ENCODE measurements at regions not wholly inside any gene's neighbourhood (a gene's known extent, or its start where the extent isn't known, plus 50 kb on each side); places are given as distances from the start of the nearest gene placed in this dataset.

DNA sequence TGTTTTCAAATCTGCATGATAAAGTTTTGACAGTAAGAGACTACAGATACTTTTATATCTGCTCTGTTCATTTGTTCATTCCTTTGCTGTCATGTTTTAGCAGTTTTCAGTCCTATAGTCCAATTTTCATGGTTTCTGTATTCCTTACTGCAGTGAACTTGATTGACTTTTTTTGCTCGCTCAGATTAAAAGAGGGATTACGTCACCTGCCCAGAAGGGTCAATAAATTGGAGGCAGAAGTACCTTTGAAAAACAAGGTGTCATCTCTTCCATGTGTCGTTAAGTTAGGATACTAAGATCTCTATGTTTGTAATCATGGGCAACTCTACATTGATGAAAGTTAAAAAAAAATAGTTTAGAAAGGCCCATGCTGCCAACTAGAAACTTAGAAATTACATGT is 250.1 kb upstream of the SMIM31 start:
- DNase-seq (ENCODE audit: low read depth) = no peak

DNA sequence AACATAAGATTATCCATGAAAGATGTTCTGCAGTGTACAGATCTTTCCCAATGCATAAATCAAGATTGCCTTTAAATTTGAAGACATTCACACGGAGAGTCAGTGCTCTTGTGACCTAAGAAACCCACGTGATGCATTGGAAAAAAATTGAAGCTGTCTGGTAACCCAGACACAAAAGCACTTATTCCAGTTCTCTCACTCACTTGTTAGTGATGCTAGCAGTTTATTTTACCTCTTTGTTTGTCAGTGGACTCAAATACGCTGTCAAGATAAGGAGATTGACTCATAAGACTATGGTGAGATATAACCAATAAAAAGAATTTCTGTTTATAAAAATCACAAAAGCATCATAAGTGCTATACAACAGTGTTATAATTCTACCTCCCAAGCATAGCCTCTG is 245.8 kb upstream of the SMIM31 start:
- no peak for DNase-seq (ENCODE audit: low read depth)

DNA sequence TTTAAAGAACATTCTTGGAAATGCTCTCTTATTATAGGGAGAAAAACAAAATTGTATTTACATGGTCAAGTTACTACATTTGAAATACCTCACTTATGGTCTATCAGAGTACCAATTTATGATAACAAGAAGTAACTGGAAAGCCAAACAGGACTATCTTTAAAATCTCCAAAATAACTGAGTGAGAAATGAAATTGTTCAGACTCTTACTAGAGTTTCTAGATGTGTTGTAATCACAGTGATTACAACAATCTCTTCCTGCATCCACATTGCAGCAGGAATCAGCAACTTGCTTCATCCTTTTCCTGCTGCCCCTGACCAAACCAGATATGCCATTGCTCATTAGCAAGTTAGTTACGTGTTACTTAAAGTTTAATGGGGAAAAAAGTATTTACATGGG is 245.2 kb upstream of the SMIM31 start:
- DNase-seq (ENCODE audit: low read depth) = no peak

DNA sequence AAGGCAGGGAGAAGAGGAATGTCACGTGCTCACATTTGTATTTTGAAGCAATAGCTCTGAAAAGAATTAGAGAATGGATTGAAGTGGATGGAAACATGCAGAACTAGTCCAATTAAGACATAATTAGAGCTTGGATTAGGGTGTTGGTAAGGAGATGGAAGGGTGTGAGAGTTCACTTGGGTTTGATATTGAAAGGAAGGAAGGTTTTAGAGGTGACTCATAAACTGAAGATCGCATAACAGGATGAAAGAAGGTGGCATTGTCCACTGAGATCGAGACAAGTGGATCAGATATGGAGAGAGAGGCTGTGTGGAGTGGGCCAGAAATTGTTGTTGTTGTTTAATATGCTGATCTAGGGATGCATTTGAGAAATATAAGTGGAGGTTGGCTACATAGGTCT is 244.0 kb upstream of the SMIM31 start:
- no peak for DNase-seq (ENCODE audit: low read depth)

DNA sequence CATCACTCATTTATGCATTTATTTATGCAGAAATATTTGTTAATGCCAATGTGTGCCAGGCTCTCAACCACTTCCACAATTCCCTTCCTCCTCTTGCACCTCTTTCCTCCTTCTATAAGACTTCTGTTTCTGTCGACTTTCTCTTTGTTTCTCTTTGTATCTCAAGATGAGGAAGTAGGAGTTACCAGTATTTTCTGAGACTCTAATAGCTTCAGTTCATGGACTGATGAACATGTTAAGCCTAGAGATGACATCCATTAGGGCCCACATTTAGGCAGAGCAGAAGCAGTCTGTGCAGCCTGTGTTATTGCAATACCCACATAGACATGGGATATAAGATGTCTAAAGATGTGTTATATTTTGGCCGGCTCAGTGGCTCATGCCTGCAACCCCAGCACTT is 241.8 kb upstream of the SMIM31 start:
- DNase-seq (ENCODE audit: low read depth) = no peak

DNA sequence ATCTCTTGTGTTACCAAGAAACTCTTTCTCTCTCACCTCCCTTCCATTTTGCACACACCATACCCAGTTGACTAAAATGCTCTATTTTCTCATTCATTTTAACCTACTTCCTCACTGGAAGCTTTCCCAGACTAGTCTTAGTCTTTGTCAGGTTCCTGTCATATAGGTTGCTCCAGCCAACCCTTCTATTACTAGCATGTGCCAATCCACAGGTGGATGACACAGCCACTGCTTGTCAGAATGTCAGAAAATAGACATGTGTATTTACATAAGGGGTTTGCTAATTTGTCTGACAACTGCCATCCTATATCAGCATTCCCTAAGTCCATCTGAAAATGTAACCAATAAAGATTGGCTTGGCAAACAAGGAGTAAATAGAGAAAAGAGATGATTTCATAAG is 239.2 kb upstream of the SMIM31 start:
- no peak for DNase-seq (ENCODE audit: low read depth)

DNA sequence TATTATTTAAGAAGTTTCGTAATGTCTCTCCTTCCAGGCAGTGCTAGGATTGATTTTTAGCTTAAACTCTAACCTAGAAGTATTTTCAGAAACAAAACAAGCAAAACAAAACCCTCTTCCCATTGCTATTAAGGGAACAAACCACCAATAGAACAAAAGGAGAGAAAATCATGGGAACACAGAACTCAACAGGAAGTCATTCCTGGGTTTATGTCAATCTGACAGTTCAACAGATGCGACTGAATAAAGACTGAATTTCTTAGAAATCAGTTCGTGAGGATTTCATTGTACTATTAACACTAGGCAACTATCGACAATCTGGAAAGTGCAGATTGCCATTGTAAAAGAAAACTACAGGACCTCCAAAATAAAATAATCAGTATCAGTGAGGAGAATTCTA is 229.1 kb upstream of the SMIM31 start:
- DNase-seq (ENCODE audit: low read depth) = no peak

DNA sequence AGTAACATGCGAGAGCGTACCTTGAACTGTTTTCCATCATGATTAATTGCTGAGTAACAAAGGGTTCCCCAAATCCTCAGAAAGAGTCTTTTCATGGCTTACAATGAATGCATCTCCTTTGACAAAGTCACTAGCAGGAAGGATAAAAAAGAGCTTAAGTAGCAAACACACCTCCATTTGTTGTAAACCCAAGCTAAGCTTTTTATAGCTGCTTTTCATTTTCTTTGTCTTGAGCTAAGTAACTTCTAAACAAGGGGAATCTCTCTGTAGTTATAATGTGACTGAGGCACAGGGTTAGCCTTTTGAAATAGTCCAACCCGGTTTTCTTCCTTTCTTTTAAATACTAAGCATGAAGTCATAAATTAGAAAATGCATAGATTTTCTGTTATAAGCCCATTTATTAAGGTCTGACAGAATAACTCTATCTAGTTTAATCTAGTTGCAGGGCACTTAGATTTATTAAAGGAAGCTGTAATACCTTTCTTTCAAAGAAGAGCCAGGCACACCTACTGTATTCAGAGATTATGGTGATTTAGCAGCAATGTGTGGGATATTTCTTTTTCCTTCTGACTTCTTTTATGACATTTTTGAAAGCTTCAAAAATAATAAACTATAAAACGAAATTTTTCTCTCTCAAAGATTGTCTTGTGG is 226.9 kb upstream of the SMIM31 start:
- DNase-seq (ENCODE audit: low read depth) = no peak

DNA sequence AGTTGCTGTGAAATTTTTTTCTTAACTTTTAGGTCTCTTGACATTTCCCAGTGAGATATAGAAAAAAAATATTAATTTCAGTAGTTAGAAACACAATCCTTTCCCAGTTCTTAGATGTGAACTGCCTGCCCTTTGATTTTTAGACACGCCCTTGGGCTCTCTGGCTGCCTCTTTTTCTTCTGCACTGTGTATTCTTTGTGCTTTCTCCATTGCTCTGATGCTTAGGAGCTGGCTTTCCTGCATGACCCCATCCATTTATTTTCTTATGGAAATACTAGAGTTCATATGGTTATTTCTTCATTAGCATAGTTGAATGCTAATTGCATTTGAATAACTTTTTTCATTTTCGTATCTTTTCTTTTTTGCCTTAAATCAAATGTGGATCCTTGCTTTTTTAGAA is 224.9 kb upstream of the SMIM31 start:
- DNase-seq (ENCODE audit: low read depth) = no peak

DNA sequence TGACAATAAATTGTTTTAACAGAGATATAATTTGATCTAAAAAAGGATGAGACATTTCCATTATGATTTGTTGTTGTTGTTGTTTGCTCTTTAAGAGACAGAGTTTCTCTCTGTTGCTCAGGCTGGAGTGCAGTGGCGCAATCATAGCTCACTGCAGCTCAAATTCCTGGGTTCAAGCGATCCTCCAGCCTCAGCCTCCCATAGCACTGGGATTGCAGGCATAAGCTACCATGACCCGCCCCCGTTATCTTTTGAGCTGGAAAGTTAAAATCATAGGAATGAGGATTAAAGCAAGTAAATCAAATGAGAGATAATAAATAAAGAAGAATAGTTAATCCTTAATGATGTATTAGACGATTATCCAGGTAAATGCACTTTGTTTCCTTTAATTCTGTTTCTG is 224.4 kb upstream of the SMIM31 start:
- DNase-seq (ENCODE audit: low read depth) = no peak

DNA sequence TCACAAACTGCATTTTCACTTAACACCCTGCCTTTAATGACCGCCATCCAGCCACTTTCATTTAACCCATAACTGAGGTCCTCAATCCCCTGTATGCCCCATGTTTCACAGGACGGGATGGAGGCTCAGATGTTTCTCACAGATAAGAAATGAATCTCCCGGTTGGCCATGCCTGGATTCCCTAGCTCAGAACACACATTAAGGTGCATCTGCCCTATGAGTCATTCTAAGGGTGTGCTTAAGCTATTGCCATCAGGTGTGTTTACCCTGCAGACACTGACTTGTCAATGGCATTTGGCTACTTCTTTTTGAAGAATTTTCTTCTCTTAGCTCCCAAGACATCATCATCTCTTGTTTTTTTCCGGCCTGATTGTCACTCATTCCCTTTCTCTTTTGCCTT is 222.6 kb upstream of the SMIM31 start:
- no peak for DNase-seq (ENCODE audit: low read depth)

DNA sequence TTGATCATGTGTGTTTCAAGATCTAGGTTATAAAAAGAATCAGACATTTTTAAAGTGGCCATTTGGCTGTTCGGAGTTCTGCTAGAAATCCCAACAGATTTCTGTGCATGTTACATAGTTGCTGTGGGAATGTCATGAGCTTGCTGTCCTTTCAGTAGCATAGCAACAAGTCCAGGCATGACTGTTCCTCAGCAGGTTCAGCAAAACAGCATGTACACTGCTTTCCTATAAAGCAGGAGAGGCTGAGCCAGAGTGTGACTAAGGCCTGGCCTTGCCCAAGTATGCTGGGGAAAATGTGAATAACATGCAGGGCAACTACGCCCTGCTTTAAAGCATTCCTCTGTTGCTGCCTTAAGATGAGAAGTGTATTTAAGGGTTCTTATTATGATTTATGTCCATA is 217.1 kb upstream of the SMIM31 start:
- DNase-seq (ENCODE audit: low read depth) = peak; percentile 32

DNA sequence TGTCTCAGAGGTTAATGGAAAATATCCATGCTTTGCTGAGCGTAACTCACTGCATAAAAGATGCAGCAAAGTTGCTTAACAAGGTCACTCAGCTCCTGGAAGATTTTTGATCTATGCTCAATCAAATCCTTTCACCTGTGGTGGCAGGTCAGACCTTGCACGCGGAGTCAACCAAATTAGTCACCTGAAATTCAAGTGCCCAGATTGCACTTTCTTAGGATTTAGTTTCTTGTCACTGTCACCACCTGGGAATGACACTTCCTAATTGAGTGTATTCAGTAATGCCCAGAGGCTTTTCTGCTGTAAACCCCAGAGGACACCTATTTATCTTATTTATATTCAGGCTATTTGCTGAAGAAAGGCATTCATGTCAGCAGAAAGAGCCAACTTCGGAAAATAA is 215.8 kb upstream of the SMIM31 start:
- DNase-seq (ENCODE audit: low read depth) = no peak

DNA sequence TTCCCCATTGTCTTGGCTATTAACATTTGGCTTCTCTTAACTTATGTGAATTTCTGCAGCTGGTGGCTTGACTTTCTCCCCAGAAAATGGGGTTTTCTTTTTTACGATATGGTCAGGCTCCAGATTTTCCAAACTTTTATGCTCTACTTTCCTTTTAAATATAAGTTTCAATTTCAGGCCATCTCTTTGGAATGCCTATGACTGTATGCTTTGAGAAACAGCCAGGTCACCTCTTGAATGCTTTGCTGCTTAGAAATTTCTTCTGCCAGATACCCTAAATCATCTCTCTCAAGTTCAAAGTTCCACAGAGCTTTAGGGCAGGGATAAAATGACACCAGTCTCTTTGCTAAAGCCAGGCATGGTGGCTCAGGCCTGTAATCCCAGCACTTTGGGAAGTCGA is 212.9 kb upstream of the SMIM31 start:
- no peak for DNase-seq (ENCODE audit: low read depth)

DNA sequence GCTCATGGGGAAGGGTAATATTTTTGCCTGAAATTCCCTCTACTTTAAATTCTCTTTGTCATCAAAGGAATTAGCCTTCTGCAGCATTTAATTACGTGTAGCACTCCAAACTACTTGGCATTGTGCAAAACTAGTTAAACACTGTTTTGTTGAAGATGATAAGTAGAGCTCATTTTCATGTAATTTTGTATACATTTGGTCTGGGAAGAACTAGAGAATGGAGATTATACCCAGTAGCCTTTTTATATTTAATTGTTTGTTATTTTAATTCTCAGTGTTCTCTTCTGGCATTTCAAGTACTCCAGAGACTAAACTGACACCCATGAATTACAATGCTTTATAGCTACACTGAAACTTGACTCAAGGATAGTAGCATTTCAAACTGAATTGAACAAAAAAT is 211.5 kb upstream of the SMIM31 start:
- no peak for DNase-seq (ENCODE audit: low read depth)

DNA sequence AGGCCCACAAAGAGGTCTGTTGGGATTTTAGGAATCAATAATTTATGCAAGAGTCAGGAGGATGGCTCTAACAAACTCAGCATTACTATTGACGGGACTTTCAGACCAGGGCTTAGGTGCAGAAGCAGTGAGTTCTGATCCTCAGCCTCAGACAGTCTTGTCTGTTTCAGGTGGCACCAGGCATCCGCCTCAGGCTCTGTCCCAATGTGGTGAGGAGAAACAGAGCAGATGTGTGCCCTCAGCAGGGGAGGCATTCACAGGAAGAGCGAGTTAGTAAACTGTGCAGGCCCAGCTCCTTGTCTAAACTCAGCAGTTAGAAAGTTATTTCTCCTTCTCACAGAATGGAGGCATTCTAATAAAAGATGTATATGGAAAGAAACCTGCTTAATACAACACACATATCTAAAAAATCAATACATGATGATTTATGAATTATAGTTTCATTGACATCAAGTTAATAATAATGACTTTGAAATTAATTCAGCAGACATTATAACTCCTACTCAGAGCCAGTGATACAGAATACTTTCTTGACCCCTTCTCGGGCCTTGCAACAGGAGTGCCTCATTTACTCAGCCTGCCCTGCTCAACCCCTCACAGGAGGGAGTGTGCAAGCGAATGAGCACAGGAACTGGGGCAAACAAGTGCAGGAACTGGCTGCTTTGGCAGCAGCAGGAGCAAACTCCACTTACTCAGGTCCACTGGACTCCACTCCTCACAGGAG is 202.8 kb upstream of the SMIM31 start:
- DNase-seq (ENCODE audit: low read depth) = no peak

DNA sequence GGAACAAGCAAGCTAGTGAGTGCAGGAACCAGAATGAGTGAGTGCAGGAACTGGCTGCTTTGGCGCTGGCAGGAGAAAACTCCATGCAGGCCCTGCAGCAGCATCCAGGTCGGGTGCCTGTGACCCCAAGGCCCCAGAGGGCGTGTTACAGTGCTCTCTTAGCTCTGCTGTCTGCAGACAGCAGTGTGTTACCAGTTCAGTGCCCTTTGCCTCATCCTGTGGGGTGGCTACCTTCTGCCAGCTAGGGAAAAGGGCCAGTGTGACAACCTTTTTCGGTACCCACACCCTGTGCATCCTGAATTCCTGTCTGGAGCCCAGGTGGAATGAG is 202.3 kb upstream of the SMIM31 start:
- no peak for DNase-seq (ENCODE audit: low read depth)

DNA sequence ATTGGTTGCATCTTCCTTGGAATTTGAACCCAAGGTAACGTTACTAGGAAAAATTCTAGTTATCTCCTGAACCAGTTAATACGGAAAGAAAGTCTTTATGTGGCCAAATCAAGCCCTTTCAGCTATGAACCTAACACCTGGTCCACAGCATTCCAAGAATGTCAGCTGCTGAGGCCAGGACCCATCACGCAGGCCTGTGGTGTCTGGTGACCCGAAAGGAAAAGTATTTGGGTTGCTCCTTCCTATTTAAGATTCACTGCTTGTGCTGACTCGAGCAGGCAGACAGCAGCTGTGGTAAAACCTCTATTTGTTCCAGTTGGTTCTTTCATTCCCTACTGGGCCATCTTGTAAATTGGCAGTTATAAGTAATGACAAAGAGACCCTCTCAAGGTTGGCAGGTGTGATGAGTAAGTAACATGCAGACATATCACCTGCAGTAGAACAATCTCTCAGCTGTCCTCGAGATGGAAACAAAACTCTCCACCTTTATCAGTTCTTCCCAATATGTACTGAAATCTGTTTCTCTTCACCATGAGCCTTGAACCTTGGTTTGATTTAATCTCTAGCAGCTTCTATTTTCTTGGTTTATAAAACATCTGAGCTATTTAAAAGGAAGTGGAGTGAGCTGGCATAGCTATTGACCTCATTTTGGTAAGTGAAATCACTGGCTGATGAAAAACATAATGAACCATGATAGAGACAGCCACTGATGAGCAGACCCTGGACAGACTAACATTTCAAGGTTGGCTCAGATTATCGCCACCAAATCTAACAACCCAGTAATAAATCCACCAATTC is 182.1 kb upstream of the SMIM31 start:
- no peak for DNase-seq (ENCODE audit: low read depth)

DNA sequence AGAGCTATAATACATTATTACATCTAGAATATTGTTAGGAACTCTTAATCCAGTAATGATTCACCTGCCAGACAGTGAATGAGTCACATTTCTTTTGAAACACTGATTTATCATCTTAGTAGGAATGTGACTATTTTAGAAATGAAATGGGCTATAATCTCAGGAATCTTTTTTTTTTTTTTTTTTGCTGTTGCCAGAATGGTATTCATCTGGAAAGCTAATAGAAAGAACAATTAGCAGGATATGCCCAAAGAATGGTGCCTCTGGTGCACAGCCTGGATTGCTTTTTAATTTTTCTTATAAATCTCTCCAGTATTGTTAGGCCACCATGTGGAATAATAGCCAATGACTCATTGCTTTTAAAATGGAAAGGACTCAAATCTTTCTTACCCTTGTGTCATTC is 181.1 kb upstream of the SMIM31 start:
- DNase-seq (ENCODE audit: low read depth) = no peak

DNA sequence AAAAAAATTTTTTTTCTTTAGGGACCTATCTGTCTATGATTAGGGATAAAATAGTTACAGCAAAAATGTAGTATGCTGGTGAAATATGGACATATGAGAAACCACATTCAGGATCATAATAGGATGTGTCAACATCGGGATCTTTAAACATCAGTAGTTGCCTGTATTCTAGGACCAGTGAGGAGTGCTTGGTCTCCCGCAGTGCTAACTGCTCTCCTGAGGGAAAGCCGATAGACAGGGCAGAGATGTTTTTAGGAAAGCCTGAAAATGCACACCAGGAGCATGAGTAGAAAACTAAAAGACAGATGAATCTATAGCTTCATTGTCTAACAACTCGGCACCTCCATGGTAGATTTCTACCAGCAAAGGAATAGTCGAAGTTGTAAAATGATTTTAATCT is 178.1 kb upstream of the SMIM31 start:
- DNase-seq (ENCODE audit: low read depth) = no peak

DNA sequence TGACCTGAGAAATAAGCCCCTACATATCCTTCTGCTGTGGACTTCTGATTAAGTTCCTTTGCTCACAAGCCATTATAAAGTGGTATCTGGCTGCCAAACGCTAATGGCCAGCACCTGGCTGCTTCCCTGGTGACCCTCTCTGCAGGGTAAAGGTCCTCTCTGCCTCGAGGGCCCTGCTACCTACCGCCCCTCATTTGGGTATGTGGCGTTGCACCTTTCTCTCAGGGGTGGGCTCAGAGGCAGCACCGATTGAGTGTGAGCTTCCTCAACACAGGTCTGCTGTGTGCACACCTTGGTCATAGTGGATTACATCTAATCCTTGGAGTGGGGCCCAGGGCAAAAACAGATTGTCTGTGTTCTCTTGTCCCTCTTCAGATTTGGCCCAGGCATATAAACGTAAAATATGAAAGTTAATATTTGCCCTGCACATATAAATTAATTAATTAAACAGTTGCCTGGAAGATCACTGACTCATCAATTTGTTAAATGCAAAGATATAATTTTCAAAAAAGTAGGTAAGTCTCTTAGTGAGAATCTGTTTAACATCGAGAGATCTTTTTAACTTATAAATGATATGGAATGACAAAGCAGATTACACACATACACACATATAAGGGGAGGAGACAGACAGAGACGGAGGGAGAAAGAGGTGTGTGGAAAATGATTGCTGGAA is 174.5 kb upstream of the SMIM31 start:
- no peak for DNase-seq (ENCODE audit: low read depth)

DNA sequence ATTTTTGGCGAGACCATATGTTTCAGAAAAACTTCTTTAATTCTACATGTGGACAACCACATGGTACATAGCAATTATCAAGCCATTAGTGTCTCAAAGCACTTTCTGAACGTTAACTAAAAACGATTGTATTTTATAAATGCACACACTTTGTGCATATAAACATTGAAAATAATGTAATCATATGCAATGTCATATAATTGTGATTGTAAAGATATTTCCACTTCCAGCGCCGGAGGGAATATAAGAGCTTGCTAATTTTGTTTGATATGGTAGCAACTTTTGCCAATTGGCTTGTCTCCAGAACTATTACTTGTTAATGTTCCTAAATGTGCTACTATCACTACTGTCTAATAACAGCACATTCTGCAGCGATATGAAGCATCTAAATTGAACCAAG is 162.3 kb upstream of the SMIM31 start:
- no peak for DNase-seq (ENCODE audit: low read depth)

DNA sequence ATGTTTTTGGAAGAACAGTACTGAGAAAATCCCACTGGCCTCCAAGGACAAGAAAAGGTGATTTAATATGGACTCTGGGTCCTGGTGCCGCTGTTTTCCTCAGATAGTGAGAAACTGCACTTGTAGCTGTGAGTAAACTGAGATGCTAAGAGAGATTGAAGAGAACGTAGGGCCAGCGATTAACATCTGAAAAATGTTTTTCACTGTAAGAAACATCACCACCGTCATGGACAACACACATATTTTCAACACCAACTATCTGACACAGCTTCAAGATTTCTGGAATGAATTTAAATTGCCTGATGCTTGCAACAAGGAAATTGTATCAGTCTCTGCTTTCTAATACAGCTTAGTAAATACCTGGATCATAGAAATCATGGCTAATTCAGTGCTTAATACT is 158.2 kb upstream of the SMIM31 start:
- no peak for DNase-seq (ENCODE audit: low read depth)
